GM12892 (cell line): ENCODE measurements at regions not wholly inside any gene's neighbourhood (a gene's known extent, or its start where the extent isn't known, plus 50 kb on each side); places are given as distances from the start of the nearest gene placed in this dataset.

Source experiments
- POLR2A ChIP-seq: IDR thresholded peaks from 2 replicates; pipeline ENCODE4 v1.6.1; 2011; ENCODE audit warnings: low read depth, low read length, control low read depth
- POLR2AphosphoS5 ChIP-seq: IDR thresholded peaks from 2 replicates; pipeline ENCODE4 v1.6.1; 2011; ENCODE audit warnings: low read depth, low read length, control low read depth
- TAF1 ChIP-seq: IDR thresholded peaks from 2 replicates; pipeline ENCODE4 v1.6.1; 2011; ENCODE audit warnings: low read depth, mild to moderate bottlenecking, control low read depth, low read length, borderline replicate concordance

GRCh38 chrX:125378205-125378604 lies 58.5 kb downstream of the TEX13C start:
- TF ChIP-seq POLR2AphosphoS5: no peak
- no peak for TF ChIP-seq POLR2A
- no peak for TF ChIP-seq TAF1
